IMR-90 (cell line): ENCODE measurements at regions not wholly inside any gene's neighbourhood (a gene's known extent, or its start where the extent isn't known, plus 50 kb on each side); places are given as distances from the start of the nearest gene placed in this dataset.

Experiments
- ATAC-seq: fragments of 200-7000 bp; cut with Tn5 transposase; 2 replicates; pipeline ENCODE4 v1.9.1; 2020; ENCODE audit warnings: low read depth, mild to moderate bottlenecking, moderate library complexity
- BruUV-seq: library from RNA; stranded (reverse); fragments of 400-500 nt; replicated peaks from 2 replicates; lab custom pipeline; 2021; lab: Mats Ljungman, UMichigan
- CTCF ChIA-PET: fragments of 300-600 bp; formaldehyde crosslinking; extraction: SDS; loops from one replicate; lab custom pipeline; 2021; ENCODE audit warnings: antibody characterized with exemption; lab: Yijun Ruan, JAX
- POLR2A ChIA-PET: fragments of 300-600 bp; sonication (Branson Sonifier 250); formaldehyde crosslinking; loops from one replicate; lab custom pipeline; 2022; ENCODE audit warnings: antibody characterized with exemption; ENCODE audit not compliant: unreplicated experiment; lab: Charles Lee
- DNase-seq: peaks from one replicate; pipeline ENCODE4 v3.0.0; 2013
- H2AFZ ChIP-seq: replicated peaks from 2 replicates; pipeline ENCODE3; 2013; ENCODE audit warnings: low read length, mild to moderate bottlenecking; ENCODE audit not compliant: poor library complexity
- H2AK5ac ChIP-seq: 2 replicates; pipeline ENCODE4 v1.6.1; 2013; ENCODE audit warnings: low read depth, low read length, inconsistent platforms
- H2AK9ac ChIP-seq: replicated peaks from 2 replicates; pipeline ENCODE3; 2013; ENCODE audit warnings: mild to moderate bottlenecking, low read depth, low read length, moderate library complexity; ENCODE audit not compliant: poor library complexity
- H2BK120ac ChIP-seq: 2 replicates; pipeline ENCODE4 v1.6.1; 2013; ENCODE audit warnings: low read depth, low read length, inconsistent platforms
- H2BK15ac ChIP-seq: 3 replicates; pipeline ENCODE4 v1.6.1; 2013; ENCODE audit warnings: low read depth, low read length, inconsistent platforms
- H2BK20ac ChIP-seq: 2 replicates; pipeline ENCODE4 v1.6.1; 2013; ENCODE audit warnings: low read depth, mild to moderate bottlenecking, inconsistent platforms, low read length, moderate library complexity
- H2BK5ac ChIP-seq: 2 replicates; pipeline ENCODE4 v1.6.1; 2013; ENCODE audit warnings: mild to moderate bottlenecking, low read depth, low read length, inconsistent platforms; ENCODE audit not compliant: poor library complexity, severe bottlenecking
- H3K14ac ChIP-seq: replicated peaks from 2 replicates; pipeline ENCODE4 v1.6.1; 2013; ENCODE audit warnings: low read depth, low read length, inconsistent platforms
- H3K18ac ChIP-seq: 2 replicates; pipeline ENCODE4 v1.6.1; 2013; ENCODE audit warnings: low read depth, low read length, control low read depth
- H3K23ac ChIP-seq: 2 replicates; pipeline ENCODE4 v1.6.1; 2013; ENCODE audit warnings: low read depth, low read length, inconsistent platforms
- H3K27ac ChIP-seq: 2 replicates; pipeline ENCODE4 v1.5.1; 2013; ENCODE audit warnings: mild to moderate bottlenecking, control low read depth, low read length; ENCODE audit not compliant: insufficient read depth
- H3K27me3 ChIP-seq: 2 replicates; pipeline ENCODE4 v1.6.1; 2013; ENCODE audit warnings: low read length; ENCODE audit not compliant: control insufficient read depth, insufficient read depth
- H3K36me3 ChIP-seq: 2 replicates; pipeline ENCODE4 v1.6.1; 2013; ENCODE audit warnings: low read length, mixed read lengths; ENCODE audit not compliant: control insufficient read depth, insufficient read depth
- H3K4ac ChIP-seq: 2 replicates; pipeline ENCODE4 v1.6.1; 2013; ENCODE audit warnings: low read depth, low read length, inconsistent platforms
- H3K4me1 ChIP-seq: 2 replicates; pipeline ENCODE4 v1.6.1; 2013; ENCODE audit warnings: low read length, mixed read lengths; ENCODE audit not compliant: control insufficient read depth, insufficient read depth
- H3K4me2 ChIP-seq: 2 replicates; pipeline ENCODE4 v1.6.1; 2013; ENCODE audit warnings: low read depth, mild to moderate bottlenecking, control low read depth, low read length, moderate library complexity
- H3K4me3 ChIP-seq: 2 replicates; pipeline ENCODE4 v1.5.1; 2013; ENCODE audit warnings: low read depth, mild to moderate bottlenecking, control low read depth, low read length, moderate library complexity; ENCODE audit not compliant: insufficient read depth
- H3K56ac ChIP-seq: 2 replicates; pipeline ENCODE4 v1.6.1; 2013; ENCODE audit warnings: low read length, inconsistent platforms; ENCODE audit not compliant: insufficient read depth; ENCODE audit errors: extremely low read depth
- H3K79me1 ChIP-seq, 2 experiments: 2 replicates each; pipeline ENCODE4 v1.6.1; 2013; ENCODE audit warnings: low read length in 2 of 2, inconsistent platforms in 1 of 2, low read depth in 1 of 2
- H3K9ac ChIP-seq: 2 replicates; pipeline ENCODE4 v1.6.1; 2013; ENCODE audit warnings: low read depth, low read length, control low read depth
- H3K9me1 ChIP-seq: 2 replicates; pipeline ENCODE4 v1.6.1; 2013; ENCODE audit warnings: low read length, inconsistent platforms; ENCODE audit not compliant: insufficient read depth
- H3K9me3 ChIP-seq: 2 replicates; pipeline ENCODE4 v1.6.1; 2013; ENCODE audit warnings: low read length; ENCODE audit not compliant: control insufficient read depth, insufficient read depth
- H4K20me1 ChIP-seq: 2 replicates; pipeline ENCODE4 v1.6.1; 2013; ENCODE audit warnings: low read length, inconsistent platforms; ENCODE audit not compliant: insufficient read depth
- H4K5ac ChIP-seq: 2 replicates; pipeline ENCODE4 v1.6.1; 2013; ENCODE audit warnings: mild to moderate bottlenecking, low read depth, low read length, control low read depth
- H4K8ac ChIP-seq, 2 experiments: 2 replicates each; pipeline ENCODE4 v1.6.1; 2013; ENCODE audit warnings: low read depth in 2 of 2, low read length in 2 of 2, control low read depth in 1 of 2, inconsistent platforms in 1 of 2
- H4K91ac ChIP-seq: 2 replicates; pipeline ENCODE4 v1.6.1; 2013; ENCODE audit warnings: low read depth, low read length, inconsistent platforms; ENCODE audit not compliant: insufficient read depth
- CEBPB ChIP-seq: IDR thresholded peaks from 2 replicates; pipeline ENCODE4 v1.6.1; 2012; ENCODE audit warnings: low read depth, low read length, improper control_type of control experiment
- FOS ChIP-seq: fragments of 150-350 bp; IDR thresholded peaks from 2 replicates; pipeline ENCODE4 v1.6.1; 2016; ENCODE audit warnings: low read depth, low read length
- MAZ ChIP-seq: IDR thresholded peaks from 2 replicates; pipeline ENCODE4 v1.6.1; 2012; ENCODE audit warnings: low read depth, mild to moderate bottlenecking, low read length, improper control_type of control experiment, moderate library complexity, borderline replicate concordance
- MXI1 ChIP-seq: IDR thresholded peaks from 2 replicates; pipeline ENCODE4 v1.6.1; 2012; ENCODE audit warnings: low read depth, mild to moderate bottlenecking, low read length, moderate library complexity, borderline replicate concordance
- RCOR1 ChIP-seq: IDR thresholded peaks from 2 replicates; pipeline ENCODE4 v1.6.1; 2012; ENCODE audit warnings: mild to moderate bottlenecking, low read length, improper control_type of control experiment; ENCODE audit not compliant: insufficient replicate concordance
- WGBS, 2 experiments: methylation state at CpG; one replicate each; pipeline versions ENCODE4 v1.1.5 to v1.1.7; 2013; ENCODE audit warnings: missing lambda C conversion rate in 2 of 2; ENCODE audit not compliant: insufficient read length in 1 of 2; ENCODE audit errors: extremely low coverage in 2 of 2; 5-methylcytosine and 5-hydroxymethylcytosine counted together
- dilution Hi-C: fragments of 300-500 bp; cut with HindIII; formaldehyde crosslinking; loops from one replicate; pipeline ENCODE4 v1.14.3; 2018; ENCODE audit warnings: low sequenced_read_pairs; ENCODE audit not compliant: unreplicated experiment
- in situ Hi-C: fragments of 300-500 bp; cut with MboI; formaldehyde crosslinking; loops from 3 replicates; pipeline ENCODE4 v1.14.3; 2019; ENCODE audit warnings: low sequenced_read_pairs, inconsistent platforms, mixed read lengths
- intact Hi-C: fragments of 100-400 bp; cut with micrococcal nuclease; formaldehyde crosslinking; loops from 2 replicates; pipeline ENCODE4 v1.10.0; 2022

- peak; percentile 95 for DNase-seq
- Histone ChIP-seq H3K4me1 (peaks cover 10% of the 10 kb centered on the region; the same call in 1 of the 2 replicates), H2BK20ac (peak overlapping the region; percentile 100), H3K4ac (peak overlapping the region; percentile 97), H3K79me1 (no peaks in the 10 kb centered on the region), H3K18ac (peak overlapping the region; percentile 86; the same call in 1 of the 2 replicates), H2AFZ (peak overlapping the region; percentile 87), H2AK9ac (peak overlapping the region; percentile 83), H3K23ac (peak overlapping the region; percentile 97), H4K91ac (peak overlapping the region; percentile 98), H3K27me3 (no peaks in the 10 kb centered on the region), H3K36me3 (no peaks in the 10 kb centered on the region), H3K4me2 (peak overlapping the region; percentile 27; the same call in 1 of the 2 replicates), H3K56ac (peak overlapping the region; percentile 69; the same call in 1 of the 2 replicates), H3K9me1 (peaks cover 3% of the 10 kb centered on the region), H2BK15ac (peak overlapping the region; percentile 98), H3K9ac (no peak overlapping the region), H4K20me1 (no peaks in the 10 kb centered on the region), H2BK120ac (peak overlapping the region; percentile 99), H2AK5ac (peak overlapping the region; percentile 86; the same call in 1 of the 2 replicates), H3K14ac (peak overlapping the region; percentile 85), H3K9me3 (no peaks in the 10 kb centered on the region), H3K4me3 (no peak overlapping the region), H4K5ac (peak overlapping the region; percentile 86; the same call in 1 of the 2 replicates), H4K8ac (peak overlapping the region; percentile 90 to 99), H2BK5ac (peak overlapping the region; percentile 94), H3K27ac (peak overlapping the region; percentile 56)
- ChIA-PET CTCF (no interaction called here), POLR2A (no interaction called here)
- dilution Hi-C loops (no loop called here), in situ Hi-C loops (no loop called here), intact Hi-C loops (loop anchor here (5.0 kb wide), 1 partner anchor 42 kb away; no protein-coding TSS in a partner anchor)
- BruUV-seq: no TSS peak
- peak; percentile 92 for ATAC-seq
- TF ChIP-seq RCOR1 (no peak), MAZ (no peak), FOS (peak; percentile 50; the same call in 1 of the 2 replicates), MXI1 (no peak), CEBPB (no peak)
- WGBS, 2 experiments: no CpG with 5 or more reads among the region's 3 CpGs
Measured at GRCh38 chr6:100300221-100300736, 164.4 kb downstream of the SIM1 start.
